Anterior cingulate cortex (tissue), 58 donors: ENCODE measurements at regions not wholly inside any gene's neighbourhood (a gene's known extent, or its start where the extent isn't known, plus 50 kb on each side); places are given as distances from the start of the nearest gene placed in this dataset.

Experiments
- DNase-seq, 58 donors: peaks; one replicate each; lab custom pipeline; 2025; lab: John Stamatoyannopoulos, UW

- DNase-seq = no peak
Observed at GRCh38 chr3:187821616-187822317, 76.5 kb upstream of the BCL6 start.

GRCh38 chr3:187822402-187822801 is 77.1 kb upstream of the BCL6 start:
- DNase-seq = no peak

- DNase-seq = no peak
Observed at GRCh38 chr3:187823746-187824145, 78.5 kb upstream of the BCL6 start.

DNA sequence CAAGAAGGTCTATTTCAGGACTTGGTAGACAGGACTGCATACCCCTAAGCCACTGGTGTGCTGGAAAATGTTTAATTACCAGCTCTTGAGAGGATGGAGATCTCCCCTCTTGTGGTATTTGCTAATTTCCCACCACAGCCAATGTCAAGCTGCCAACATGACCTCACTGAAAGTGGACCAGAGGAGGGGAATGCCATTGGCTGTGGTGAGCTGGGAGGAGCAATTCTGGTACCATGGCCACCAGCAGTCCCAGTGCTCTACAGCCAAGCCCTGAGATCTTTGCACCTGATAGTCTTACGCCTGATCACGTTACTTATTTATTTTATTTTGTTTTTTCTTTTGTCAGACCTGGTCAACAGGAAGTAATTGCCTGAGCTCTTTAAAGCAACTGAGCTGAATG is 82.5 kb upstream of the BCL6 start:
- no peak for DNase-seq

DNA sequence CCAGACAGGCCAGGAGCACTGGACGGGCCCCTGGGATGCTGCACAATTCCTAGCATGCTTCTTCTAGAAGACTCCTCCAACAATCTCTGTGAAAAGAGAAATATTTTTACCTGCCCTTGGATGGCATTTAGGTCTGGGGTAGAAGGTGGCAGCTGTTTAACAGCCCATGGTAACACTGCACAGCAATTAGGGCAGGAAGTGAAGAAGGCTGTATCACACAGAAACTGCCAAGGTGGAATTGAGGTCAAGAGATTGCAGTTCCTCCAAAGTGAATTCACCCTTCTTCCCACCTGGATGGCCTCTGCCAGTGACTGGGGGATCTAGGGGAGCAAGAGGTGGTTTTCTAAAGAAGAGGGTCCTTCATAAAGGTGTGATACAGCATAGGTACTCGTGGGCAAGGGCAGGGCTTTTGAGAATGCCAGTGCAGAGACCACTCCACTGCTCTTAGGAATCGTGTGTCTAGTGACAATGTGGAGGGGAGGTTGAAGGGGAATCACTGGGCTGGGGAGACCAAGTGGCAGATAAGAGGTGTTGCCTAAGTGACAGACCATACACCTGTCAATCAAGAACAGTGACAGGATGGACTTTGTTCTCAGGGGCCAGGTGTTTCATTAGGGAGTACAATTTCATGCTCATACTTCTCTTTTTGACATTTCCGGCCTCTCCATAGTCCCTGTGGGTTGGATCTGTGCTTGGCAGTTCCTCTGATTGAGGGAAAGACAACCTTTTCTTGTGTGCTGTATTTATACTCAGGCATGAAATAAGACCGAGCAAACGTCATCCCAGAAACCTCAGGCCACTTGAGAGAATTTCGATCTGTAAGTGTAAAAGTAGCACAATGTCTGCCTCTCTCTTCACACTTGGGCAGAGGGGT is 83.5 kb upstream of the BCL6 start:
- no peak for DNase-seq

DNA sequence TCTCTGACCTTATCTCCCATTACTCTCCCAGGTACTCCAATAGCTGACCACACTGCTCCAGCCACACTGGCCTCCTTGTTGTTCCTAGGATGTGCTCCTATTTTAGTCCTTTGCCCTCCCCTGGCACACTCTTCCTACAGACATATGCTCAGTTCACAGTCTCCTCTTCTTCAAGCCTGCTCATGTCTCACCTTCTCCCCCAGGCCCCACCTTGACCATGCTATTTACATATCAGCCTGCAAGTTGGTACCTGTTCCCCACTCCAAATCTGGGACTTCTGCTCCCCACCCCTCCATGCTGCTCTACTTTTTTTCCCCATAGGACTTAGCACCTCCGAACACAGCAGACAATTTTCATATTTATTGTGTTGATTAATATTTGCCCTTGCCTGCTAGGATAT is 84.9 kb upstream of the BCL6 start:
- DNase-seq = no peak

- no peak for DNase-seq
Observed at GRCh38 chr3:187831125-187832051, 86.1 kb upstream of the BCL6 start.

GRCh38 chr3:187832202-187832601 is 86.9 kb upstream of the BCL6 start:
- no peak for DNase-seq

DNA sequence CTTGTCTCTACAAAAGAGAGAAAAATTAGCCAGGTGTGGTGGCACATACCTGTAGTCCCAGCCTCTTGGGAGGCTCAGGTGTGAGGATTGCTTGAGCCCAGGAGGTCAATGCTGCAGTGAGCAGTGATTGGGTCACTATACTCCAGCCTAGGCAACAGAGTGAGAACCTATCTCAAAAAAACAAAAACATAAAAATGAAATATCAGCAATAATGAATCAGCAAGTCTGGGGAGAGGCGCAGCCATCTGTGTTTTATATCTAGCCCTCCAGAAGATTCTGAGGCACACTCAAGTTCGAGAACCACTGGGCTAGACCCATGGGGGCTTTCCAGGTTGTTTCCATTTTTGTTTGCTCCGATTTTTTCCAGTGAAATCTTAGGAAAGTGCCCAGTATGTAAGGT is 88.1 kb upstream of the BCL6 start:
- no peak for DNase-seq

- no peak for DNase-seq
Observed at GRCh38 chr3:187833799-187834578, 88.7 kb upstream of the BCL6 start.

DNA sequence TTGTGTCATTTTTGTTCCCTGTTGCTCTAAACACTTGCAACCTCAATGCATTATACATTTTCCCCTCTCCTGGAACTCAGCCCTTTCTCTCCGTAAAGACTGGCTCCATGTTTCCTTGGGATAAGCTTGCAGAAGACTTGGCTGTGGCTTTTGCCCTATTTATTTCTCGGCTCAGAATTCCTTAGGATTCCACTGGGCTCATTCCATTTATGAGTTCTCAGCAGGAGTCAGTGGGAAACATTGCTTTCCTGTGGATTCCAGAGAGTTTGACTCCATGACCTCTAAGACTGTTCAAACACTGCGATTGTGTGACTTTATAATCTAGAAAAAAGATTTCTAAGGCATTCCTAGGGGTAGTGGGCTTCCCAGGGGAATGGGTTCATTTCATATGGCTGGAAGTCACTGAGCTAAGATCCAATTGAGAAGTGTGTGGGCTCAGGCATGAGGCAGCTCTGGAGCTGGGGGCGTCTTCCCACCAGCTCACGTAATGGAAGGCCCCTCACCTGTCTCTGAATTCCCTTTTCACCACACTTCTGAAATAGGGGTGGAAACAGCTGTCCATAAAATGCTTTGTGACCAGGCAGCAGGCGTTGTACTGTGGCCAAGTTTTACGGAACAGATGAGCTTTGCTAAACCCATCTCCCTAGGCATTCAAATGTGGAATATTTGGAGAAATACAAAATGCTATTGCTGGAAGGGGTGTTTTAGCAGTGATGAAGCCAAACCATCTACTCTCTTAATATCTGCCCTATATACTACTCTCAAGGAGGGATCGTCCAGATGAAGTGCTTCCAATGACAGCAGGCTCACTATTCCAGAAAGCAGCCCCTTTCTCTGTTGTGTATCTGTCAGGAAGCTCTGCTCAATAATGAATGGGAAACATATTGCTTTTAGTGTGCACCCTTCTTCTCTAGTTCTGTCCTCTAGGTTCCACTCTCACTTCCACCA is 91.8 kb upstream of the BCL6 start:
- no peak for DNase-seq

GRCh38 chr3:187838016-187838540 is 92.8 kb upstream of the BCL6 start:
- DNase-seq = no peak

DNA sequence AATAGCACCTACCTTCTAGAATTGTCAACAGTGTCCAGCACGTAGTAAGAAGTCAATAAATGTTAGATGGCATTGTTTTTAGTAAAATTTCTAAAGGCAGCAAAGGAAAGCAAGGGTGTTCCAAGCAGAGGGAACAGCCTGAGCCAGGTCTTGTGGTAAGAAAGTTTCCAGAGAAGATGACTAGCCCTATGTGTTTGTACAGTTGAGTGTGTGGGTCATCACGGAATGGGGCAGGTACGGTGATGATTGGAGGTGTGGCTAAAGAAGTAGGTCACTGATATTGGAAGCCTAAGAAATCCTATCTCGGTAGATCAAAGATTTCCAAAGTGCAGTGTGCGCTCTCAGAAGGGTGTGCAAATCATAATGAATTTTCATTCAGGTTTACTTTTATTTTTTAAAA is 94.2 kb upstream of the BCL6 start:
- DNase-seq = no peak

DNA sequence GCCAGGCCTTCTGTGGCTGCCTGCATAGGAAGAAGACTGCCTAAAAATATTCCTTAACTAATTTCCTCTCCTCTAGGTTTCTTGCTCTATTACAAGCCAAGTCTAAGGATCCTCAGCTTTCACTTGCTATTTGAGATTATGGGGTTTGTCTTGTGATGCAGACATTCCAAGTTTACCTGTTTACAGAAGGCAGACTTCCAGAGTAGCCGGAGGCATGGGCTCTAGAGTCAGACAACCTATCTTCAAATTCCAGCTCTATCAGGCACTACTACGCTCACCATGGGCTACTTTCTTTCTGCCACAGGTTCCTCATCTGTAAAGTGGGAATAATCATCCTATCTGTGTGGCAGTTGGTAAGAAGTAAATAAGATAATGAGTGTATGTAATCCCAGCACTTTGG is 95.6 kb upstream of the BCL6 start:
- no peak for DNase-seq

DNA sequence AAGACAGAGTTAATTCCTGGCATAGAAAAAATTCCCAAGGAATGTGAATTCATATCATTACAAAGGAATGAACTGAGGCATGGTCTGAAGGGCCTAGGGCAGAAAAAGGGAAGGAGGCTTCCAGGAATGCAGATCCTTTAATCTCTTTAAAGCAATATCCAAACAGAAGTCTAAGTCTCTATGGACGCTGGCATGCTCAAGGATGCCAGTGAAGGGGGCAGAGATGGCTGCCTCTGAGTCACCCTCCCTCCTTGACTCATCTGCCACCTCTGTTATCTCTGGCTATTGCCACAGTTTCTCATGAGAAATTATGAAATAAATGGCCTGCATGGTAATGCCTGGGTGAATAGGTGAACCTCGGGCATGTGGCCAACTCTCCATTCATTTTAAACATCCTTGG is 96.3 kb upstream of the BCL6 start:
- no peak for DNase-seq

DNA sequence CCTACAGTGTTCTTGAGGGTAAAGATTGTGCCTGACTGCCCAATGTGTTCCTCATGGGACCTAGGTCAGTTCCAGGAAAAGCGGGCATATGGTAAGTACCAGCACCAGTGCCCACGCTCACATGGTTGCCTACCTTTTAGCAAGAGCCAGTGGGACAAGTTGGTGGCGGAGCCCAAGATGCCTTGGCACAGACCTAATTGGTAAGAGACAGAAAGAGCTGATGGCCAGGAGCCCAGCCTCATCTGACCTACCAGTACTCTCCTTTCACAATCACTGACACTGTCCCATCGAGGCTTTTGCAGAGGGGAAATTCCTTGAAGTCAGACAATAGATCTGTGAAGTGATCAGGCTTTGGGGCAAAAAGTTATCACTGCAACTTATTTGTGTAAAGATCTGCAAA is 98.4 kb upstream of the BCL6 start:
- peak in 1 of 58 donors; percentile 1 for DNase-seq

GRCh38 chr3:187844708-187845107 is 99.4 kb upstream of the BCL6 start:
- no peak for DNase-seq

- DNase-seq = no peak
Observed at GRCh38 chr3:187845826-187846225, 100.6 kb upstream of the BCL6 start.

DNA sequence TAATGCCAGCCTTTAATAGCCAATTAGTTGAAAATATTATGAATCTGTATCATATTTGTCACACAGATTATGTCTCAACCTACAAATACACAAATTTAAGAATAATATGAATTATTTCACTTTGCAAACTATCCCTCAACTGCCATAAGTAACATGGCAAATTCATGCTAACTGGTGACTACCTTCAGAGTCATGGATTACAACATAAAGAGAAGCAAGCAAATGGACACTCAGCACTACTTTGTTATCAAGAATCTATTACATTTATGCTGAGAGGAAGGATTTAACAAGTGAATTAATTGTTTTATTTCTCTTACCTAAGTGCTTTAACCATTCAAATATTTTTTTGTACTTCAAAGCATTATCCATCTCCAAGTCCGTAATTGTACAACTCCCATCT is 103.1 kb upstream of the BCL6 start:
- DNase-seq = no peak
